GM12891 (cell line): ENCODE measurements at regions not wholly inside any gene's neighbourhood (a gene's known extent, or its start where the extent isn't known, plus 50 kb on each side); places are given as distances from the start of the nearest gene placed in this dataset.
"Not testable (repeated sequence)": the region's sequence is repeated elsewhere in the genome, so short reads cannot be mapped to it uniquely, and the experiment has no call there.

Source experiments
- DNase-seq: peaks from one replicate; pipeline ENCODE4 v3.0.0; 2011; ENCODE audit warnings: low spot score; ENCODE audit not compliant: insufficient read length
- FAIRE-seq: peaks from 2 replicates; lab custom pipeline; 2011; peaks lifted over from hg19 to GRCh38; lab: Jason Lieb, UNC
- PAX5 ChIP-seq: IDR thresholded peaks from 2 replicates; pipeline ENCODE4 v1.6.1; 2011; ENCODE audit warnings: low read length, moderate library complexity, mild to moderate bottlenecking; ENCODE audit not compliant: insufficient read depth, severe bottlenecking
- POLR2A ChIP-seq: IDR thresholded peaks from 2 replicates; pipeline ENCODE4 v1.6.1; 2011; ENCODE audit warnings: low read depth, low read length, control low read depth
- POLR2AphosphoS5 ChIP-seq: IDR thresholded peaks from 2 replicates; pipeline ENCODE4 v1.6.1; 2011; ENCODE audit warnings: low read depth, low read length, control low read depth
- POU2F2 ChIP-seq: IDR thresholded peaks from 2 replicates; pipeline ENCODE4 v1.6.1; 2011; ENCODE audit warnings: low read depth, mild to moderate bottlenecking, control low read depth, low read length, moderate library complexity
- SPI1 ChIP-seq: IDR thresholded peaks from 2 replicates; pipeline ENCODE4 v1.6.1; 2011; ENCODE audit warnings: low read depth, low read length, control low read depth
- TAF1 ChIP-seq: IDR thresholded peaks from 2 replicates; pipeline ENCODE4 v1.6.1; 2011; ENCODE audit warnings: low read depth, low read length, control low read depth

DNA sequence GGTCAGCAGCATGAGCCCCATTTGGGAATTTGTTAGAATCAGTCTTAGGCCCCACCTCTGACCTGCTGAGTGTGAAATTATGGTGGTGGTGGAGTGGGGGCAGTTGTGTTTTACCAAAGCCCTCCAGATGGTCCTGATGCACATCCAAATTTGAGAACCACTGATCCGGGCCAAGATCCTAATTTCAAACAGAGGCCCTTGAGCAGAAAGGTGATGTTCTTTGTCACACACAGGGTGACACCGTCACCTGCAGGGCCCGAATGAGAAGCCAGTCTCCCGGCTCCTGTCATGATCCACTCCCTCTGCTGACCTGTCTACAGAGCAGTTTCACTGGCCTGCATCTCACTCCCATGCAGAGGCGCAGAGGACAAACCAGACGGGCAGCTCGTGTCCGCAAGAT lies 129.9 kb downstream of the TRIM43 start:
- FAIRE-seq = no peak
- no peak for DNase-seq
- TF ChIP-seq POLR2AphosphoS5 (no peak), PAX5 (no peak), SPI1 (no peak), TAF1 (no peak), POU2F2 (no peak), POLR2A (no peak)

DNA sequence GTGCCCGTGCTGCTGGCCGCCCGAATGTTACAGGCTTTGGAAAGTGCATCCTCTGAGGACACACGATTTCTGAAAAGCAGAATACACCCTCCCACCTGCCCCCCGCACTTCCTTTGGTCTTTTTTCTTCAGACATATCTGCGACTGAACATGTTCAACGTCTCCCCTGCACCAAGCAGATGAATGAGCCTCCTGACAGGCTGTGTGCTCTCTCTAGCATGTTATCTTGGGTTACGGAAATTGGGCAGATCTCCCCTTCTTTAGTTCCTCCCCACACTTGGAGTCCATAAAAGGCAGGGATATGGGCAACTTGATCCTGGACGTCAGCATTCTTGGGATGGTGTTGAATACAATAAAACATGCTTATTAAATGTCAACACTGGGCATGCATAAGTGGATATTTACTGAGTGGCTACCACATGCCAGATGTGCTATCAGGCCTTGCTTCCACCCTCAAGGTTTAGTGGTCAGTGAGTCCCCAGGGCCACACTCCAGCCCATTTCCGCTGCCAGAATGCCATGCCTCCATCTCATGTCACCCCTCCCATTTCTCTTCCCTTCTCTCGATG lies 130.4 kb downstream of the TRIM43 start:
- no peak for DNase-seq
- TF ChIP-seq SPI1 (no peak), PAX5 (no peak), POLR2AphosphoS5 (no peak)
- FAIRE-seq = no peak

DNA sequence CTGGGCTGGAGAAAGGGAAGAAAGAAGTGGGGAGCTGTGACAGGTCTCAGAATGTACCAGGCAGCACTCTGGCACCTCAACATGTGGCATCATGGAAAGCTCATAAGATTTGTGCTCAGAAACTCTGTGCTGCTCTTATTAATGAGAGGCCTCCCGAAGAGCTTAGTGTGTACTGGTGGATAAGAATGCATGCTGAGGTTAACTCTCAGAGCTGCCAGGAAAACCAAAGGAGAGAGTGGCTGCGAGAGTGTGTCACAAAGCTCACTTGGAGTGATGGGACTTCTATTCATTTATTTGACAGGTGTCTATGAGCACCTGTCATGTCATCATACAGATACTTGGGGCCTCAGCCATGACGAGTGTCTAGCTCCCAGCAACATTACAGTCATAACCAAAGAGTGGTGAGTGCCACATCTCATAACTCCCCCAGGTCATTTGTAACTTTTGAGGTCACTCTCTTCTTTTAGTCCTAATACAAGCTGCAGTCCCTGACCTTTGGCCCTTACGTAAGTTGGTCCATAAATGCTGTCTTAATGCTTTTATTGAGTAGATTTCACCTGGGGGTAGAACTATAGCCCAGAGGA lies 131.9 kb downstream of the TRIM43 start:
- not testable (repeated sequence) for FAIRE-seq, DNase-seq

DNA sequence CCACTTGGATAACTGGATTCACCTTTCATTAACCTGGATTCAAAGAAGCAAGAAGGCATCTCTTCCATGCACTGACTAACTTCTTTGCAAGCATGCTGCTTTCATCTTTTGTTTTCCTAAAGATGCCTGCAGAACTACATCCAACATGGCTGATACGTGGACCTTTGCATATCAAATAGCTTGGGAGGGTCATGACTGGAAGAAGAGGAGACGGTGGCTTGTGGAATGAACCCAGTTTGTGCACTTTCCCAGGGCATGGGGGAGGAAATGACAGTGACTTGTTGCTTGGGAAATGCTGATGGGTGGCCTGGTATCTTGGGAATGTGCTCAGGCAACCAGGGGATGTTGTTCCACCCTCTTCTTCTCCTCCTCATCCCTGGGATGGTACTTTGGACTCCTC lies 133.4 kb downstream of the TRIM43 start:
- FAIRE-seq, DNase-seq: not testable (repeated sequence)

DNA sequence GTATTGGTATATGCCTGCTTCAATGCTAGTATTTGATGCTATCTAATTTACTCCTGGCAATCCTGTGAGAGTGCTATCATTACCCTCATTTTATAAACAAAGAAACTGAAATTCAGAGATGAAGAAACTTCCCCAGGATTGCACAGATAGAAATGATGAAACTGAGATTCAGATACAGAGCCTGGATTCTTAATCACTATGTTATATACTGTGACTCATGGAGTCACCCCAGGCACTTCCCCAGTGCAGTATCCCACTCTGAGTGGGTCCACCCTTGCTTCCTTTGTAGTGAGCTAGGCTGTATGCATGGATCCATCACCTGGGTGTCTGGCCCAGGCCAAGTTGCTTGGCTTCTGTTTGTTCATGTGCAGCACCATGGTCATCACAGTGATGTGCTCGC lies 133.9 kb downstream of the TRIM43 start:
- FAIRE-seq, DNase-seq: not testable (repeated sequence)

DNA sequence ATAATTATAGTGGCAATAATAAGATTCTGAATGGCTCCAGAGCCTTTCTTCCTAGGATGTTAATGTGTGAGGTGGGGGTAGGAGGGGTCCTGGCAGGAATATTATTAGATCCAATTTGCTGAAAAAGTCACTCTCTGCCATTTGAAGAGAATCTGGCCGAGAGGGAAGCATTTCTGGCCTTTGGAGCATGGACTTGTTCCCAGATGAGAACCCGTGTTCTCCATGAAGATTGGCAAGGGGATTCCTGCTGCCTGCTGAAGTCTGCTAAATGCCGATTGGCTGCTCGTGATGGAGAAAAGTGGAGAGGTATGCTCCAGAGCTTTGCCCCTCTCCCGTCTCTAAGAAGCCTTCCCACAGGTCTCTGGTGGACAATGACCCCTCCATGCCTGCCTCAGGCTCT lies 135.6 kb downstream of the TRIM43 start:
- FAIRE-seq, DNase-seq: not testable (repeated sequence)

DNA sequence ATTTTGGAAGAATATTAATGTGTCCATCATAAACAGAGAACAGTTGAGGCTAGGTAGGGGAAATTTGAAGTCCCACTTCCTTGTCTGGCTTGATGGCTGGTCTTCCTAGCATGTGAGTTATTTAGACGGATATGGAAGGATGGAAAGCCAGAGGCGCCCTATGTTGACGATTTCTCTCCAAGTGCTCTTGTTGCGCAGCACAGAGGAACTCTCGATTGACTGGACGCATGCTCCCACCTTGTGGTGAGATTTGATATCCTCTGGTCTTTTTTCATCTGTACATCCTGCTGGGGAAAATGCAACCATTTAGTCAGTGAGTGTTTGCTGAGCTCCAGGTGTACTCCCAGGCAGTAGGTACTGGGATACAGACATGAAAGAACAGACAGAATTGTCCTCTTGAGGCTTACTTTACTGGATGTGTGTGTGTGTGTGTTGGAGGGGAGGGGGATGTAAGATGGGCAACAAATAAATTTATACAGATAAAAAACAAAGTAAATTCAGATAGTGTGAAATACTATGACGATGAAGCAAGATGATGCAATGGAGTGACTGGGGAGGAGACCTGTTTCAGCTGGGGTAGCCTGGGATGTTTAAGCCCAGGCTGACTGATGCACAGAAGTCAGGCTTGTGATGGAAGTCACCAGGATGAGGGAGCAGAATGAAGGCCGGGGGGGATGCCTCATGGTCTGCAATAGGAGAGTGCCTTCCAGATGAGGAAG lies 137.2 kb downstream of the TRIM43 start:
- no peak for TF ChIP-seq POLR2A
- no peak for TF ChIP-seq POU2F2
- TF ChIP-seq TAF1 = no peak
- no peak for TF ChIP-seq POLR2AphosphoS5
- no peak for TF ChIP-seq SPI1
- no peak for TF ChIP-seq PAX5
- FAIRE-seq (peak; percentile 72), DNase-seq (peak; percentile 29)

DNA sequence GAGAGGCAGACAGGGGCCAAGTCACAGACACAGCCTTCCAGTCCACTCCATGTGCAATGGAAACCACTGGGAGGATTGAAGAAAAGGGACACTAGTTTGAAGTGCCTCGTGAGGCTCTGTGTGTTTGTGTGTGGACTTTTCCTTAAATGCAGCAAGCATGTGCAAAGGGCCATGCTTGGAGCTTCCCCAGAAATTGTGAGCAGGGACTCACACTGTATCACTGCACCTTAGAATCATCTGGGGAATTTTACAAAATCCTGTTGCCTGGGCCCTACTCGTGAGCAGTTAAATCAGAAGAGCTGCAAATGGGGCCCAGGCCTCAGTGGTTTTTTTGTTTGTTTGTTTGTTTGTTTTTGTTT lies 137.8 kb downstream of the TRIM43 start:
- DNase-seq = no peak
- no peak for FAIRE-seq
- TF ChIP-seq POLR2AphosphoS5 (no peak), POU2F2 (no peak), PAX5 (no peak), TAF1 (no peak), POLR2A (no peak), SPI1 (no peak)

DNA sequence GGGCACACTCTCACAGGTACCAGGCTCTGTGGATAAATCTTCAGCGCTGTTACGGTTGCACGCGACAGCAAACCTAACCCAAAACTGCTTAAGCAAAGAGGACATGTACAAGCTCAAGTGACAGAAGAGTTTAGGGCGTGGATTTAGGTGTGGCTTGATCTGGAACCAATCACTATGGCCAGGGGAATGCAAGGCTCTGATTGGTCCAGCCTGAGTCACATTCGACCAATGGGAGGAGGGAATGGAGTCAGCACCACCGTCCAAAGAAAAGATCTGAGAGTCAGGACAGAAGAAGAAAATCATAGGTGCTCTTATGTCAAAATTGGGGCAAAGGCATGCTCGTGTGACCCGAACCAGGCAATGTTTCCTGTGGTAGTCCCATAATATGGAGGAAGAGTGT lies 139.0 kb downstream of the TRIM43 start:
- DNase-seq (no peak), FAIRE-seq (no peak)
- TF ChIP-seq POLR2A = no peak

DNA sequence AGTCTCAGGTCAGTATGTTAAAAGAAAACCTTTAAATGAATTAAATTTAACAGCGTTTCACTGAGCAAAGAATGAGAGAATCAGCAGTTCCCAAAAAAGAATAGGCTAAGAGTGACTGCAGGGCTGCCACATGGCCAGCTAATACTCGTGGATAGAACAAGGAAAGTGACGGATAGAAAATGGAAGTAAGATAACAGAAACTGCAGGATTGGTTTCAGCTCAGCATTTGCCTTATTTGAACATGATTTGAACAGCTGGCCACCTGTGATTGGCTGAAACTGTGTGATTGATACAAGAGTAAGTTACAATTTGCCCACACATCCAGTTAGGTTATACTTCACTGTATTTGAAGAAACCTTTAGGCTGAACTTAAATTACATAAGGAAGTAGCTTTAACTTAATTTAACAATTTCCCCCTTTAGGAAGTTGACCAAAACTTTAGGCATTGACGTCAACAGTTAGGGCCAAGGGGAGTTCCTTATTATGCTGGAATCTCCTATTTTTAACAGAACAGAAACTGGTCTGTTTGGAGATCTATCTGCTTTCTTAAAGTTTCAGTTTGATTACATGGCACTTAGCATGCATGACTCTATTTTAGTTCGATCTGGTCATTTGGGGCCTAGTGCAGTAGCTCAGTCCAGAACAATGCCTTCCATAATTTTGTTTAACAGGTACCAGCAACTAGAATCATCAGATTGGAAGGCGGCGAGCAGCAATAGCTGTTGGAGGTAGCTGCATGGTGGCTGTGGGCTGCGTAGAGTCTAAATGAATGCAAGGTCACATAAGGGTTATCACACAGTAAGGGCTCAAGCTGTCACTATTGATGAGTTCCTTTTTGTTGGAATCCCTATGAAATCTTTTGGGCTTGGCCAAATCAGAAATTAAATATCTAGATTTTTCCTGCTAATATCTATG lies 143.4 kb downstream of the TRIM43 start:
- peak; percentile 51 for FAIRE-seq

DNA sequence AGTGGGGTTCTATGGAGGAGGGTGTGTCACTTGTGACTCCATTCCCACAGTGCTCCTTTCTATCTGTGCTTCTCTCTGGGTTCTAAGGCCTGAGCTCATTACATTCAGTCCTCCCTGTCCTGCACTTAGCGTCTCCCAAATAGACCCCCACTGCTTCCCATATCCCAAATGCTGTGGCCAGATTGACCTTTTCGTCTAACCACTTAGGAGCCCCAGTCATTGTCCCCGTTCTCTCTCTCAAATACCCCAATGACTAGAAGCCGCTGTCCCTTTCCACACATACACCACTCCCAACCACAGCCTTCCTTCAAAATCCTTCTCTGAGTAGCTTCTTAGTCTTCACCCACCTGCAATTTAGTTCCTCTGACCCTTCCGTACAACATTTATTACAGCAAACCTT lies 146.5 kb downstream of the TRIM43 start:
- no peak for FAIRE-seq
- TF ChIP-seq POLR2A (no peak), POU2F2 (no peak)
- DNase-seq = no peak

More for the DNA sequence above, 143.4 kb downstream of the TRIM43 start:
- no peak for DNase-seq
- TF ChIP-seq POU2F2 (no peak), SPI1 (no peak), POLR2AphosphoS5 (no peak), POLR2A (no peak), PAX5 (no peak), TAF1 (no peak)

DNA sequence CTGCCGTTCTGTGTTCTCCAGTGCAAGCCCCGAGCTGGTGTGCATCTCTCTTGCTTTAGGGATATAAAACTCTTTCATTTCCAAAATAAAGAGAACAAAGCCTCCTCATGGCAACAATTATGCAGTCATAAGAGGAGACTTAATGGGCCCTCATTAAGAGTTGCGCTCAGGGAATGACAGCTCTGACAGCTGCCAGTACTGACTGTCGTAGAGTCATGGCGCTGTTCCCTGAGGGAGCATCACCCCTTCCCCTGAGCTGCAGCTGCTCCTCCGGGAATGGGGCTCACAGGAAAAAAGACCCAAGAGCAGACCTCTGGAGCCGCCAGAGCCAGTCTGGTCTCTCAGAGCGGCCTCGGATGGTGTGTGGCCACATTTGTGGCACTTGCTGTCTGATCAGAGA lies 160.3 kb downstream of the TRIM43 start:
- not testable (repeated sequence) for FAIRE-seq, DNase-seq

DNA sequence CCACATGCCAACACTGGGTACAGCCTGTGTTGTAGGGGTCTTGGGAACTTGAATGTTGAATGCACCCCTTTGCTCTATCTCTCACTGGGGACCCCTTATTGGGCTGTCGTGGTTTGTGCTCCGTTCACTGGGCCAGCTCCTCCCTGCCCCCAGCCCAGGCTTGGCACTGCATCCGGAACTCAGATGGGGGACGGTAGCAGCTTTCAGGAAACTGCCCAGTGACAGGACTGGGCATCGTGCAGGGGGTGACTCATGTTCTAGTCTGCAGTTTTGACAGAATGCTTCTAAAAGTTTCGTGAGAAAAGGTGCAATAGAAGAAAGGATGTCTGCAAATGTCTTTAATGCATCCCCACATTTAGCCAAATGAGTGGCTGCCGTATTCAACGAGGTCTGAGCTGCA lies 162.0 kb downstream of the TRIM43 start:
- not testable (repeated sequence) for FAIRE-seq, DNase-seq

DNA sequence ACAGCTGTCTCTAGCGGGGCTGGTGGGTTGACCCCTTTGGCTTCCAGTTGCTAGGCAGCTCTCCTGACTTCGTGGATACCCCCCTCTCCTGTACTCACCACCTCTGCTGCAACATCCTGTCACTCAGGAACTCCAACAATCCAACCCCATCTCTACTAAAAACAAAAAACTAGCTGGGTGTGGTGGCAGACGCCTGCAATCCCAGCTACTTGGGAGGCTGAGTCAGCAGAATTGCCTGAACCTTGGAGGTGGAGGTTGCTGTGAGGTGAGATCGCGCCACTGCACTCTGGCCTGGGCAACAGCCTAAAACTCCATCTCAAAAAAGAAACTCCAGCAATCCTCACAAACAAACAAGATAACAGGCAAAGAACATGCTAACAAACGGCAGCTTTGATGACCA lies 162.4 kb downstream of the TRIM43 start:
- FAIRE-seq, DNase-seq: not testable (repeated sequence)

DNA sequence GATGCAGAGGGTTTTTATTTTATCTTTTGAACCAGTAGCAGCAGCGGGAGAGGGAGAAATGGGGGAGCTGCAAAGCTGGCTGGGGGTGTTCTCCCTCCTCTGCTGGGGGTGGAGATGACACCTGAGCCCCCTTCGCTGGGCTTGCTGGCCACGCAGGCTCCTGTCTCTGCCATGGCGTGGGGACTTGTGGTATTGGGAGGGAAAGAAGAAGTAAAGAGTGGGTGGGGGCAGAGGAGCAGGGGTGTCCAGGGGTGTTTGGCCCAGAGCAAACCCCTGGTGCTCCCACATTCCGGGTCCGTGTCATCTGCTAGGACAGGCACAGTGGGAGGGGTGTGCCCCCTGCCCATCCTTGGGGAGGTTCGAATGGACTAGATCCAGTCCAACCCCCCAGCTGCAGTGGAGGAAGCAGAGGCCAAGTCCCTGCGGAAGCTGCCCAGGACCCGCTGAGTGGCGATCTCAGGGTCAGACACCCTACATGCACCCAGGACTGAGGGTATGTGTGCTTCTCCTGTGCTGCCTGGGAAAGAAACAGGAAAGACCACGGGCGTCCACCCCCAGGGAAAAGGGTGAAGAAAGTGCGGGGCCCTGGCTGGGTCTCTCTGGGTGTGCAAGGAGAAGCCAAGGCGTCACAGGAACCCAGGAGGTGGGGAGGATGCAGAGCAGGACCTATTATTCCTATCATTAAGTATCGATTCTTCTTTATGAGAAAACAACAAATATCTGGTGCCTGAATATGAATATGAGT lies 163.2 kb downstream of the TRIM43 start:
- not testable (repeated sequence) for DNase-seq

More for the DNA sequence above, 163.2 kb downstream of the TRIM43 start:
- FAIRE-seq = not testable (repeated sequence)
